Astrocyte (in vitro differentiated cells and primary cell): ENCODE measurements at regions not wholly inside any gene's neighbourhood (a gene's known extent, or its start where the extent isn't known, plus 50 kb on each side); places are given as distances from the start of the nearest gene placed in this dataset.

Source experiments
- CTCF ChIP-seq: IDR thresholded peaks from 2 replicates; pipeline ENCODE4 v1.5.1; 2011; ENCODE audit warnings: low read depth, mild to moderate bottlenecking, inconsistent platforms, low read length, moderate library complexity; ENCODE audit not compliant: insufficient read depth
- EZH2 ChIP-seq: IDR thresholded peaks from 2 replicates; pipeline ENCODE4 v1.6.1; 2012; ENCODE audit warnings: mild to moderate bottlenecking, low read length, inconsistent platforms; ENCODE audit not compliant: insufficient read depth

DNA sequence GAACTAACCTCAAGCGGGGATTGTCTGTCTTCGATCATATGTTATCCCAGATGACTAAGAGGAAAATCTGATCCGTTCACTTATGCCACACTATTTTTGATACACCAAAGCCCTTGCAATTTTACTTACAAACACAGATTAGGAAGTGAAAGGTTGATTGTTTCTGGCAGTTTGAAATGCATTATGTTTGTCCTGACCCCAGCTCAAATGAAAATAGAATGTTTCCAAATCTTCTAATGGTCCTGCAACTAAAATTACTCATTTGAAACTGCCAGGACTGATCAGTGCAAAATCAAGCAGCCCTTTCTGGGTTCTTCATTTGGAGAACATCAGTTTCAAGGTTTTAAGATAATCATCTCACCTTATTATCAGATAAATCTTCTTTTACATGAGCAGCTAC is 696.7 kb upstream of the WWC1 start:
- TF ChIP-seq CTCF (no peak), EZH2 (no peak)
